Heart right ventricle (tissue), 16 donors: ENCODE measurements at regions not wholly inside any gene's neighbourhood (a gene's known extent, or its start where the extent isn't known, plus 50 kb on each side); places are given as distances from the start of the nearest gene placed in this dataset.

Experiments
- ATAC-seq, 8 donors: fragments of 200-7000 bp; cut with Tn5 transposase; one replicate each; pipeline ENCODE4 v1.9.1; 2020; ENCODE audit warnings: mild to moderate bottlenecking in 8 of 8, moderate library complexity in 8 of 8, moderate number of reproducible peaks in 1 of 8
- DNase-seq, 2 donors: peaks; one replicate each; pipeline ENCODE4 v3.0.0-alpha.2; 2020
- H3K27ac ChIP-seq, 10 donors: fragments of 200-600 bp; sonication (generic) in 2 of 10; one replicate each; pipeline versions ENCODE4 v1.5.0 to v1.8.0; 2020 to 2022; ENCODE audit warnings: mild to moderate bottlenecking in 3 of 10
- H3K27me3 ChIP-seq, 7 donors: fragments of 200-600 bp; one replicate each; pipeline ENCODE4 v1.8.0; 2021 to 2022; ENCODE audit warnings: mild to moderate bottlenecking in 2 of 7
- H3K36me3 ChIP-seq, 9 donors: fragments of 200-600 bp; sonication (generic) in 1 of 9; one replicate each; pipeline versions ENCODE4 v1.5.0 to v1.8.0; 2020 to 2022; ENCODE audit warnings: mild to moderate bottlenecking in 2 of 9
- H3K4me1 ChIP-seq, 9 donors: fragments of 200-600 bp; sonication (generic) in 1 of 9; one replicate each; pipeline versions ENCODE4 v1.5.0 to v1.8.0; 2020 to 2022; ENCODE audit warnings: mild to moderate bottlenecking in 4 of 9
- H3K4me3 ChIP-seq, 10 donors: fragments of 200-600 bp; sonication (generic) in 2 of 10; one replicate each; pipeline versions ENCODE4 v1.5.0 to v1.8.0; 2020 to 2022; ENCODE audit warnings: mild to moderate bottlenecking in 7 of 10, moderate library complexity in 2 of 10
- H3K9me3 ChIP-seq, 11 donors: fragments of 200-600 bp in 10 of 11; sonication (generic) in 2 of 11; one replicate each; pipeline versions ENCODE4 v1.5.0 to v1.8.0; 2013 to 2022; ENCODE audit warnings: mild to moderate bottlenecking in 2 of 11, control low read depth in 1 of 11, moderate library complexity in 1 of 11
- CTCF ChIP-seq, 9 donors: fragments of 200-600 bp; sonication (generic) in 2 of 9; IDR thresholded peaks; one replicate each; pipeline versions ENCODE4 v1.5.0 to v1.8.0; 2021 to 2022; ENCODE audit warnings: antibody characterized with exemption in 9 of 9, mild to moderate bottlenecking in 5 of 9, moderate library complexity in 1 of 9
- WGBS, 2 donors: extraction: QIAGEN DNeasy Blood & Tissue Kit; methylation state at CpG; one replicate each; pipeline ENCODE4 v1.1.7; 2013; ENCODE audit warnings: inconsistent platforms in 1 of 2; 5-methylcytosine and 5-hydroxymethylcytosine counted together
- intact Hi-C, 10 donors: fragments of 100-400 bp; cut with DNase I; formaldehyde crosslinking; loops; one replicate each; pipeline versions ENCODE4 v1.11.1 to v1.14.2; 2022
- donor health status: Arrhythmogenic right ventricular cardiomyopathy.
- donor health status: ischemic (EF 13 %, LVEDD 7.1; RV severe dilation, severe dysfunction).
- donor health status: healthy with polysubstance abuse.
- donor health status: DM: no; HTN: yes; CAD: no.
- donor health status: DM: no; HTN: no; CAD: no.
- donor health status: ischemic (EF 25% LVEDD 6.9; RV normal size, moderate dysfunction).
- donor health status: ischemic (EF 25% LVEDD 5.7; RV mildly dilated, moderate dysfunction).
- donor health status: healthy.
- donor health status: DM: yes; HTN: yes; CAD: no.
- donor health status: Ischemic cardiomyopathy.
- donor health status: ischemic (EF 35%, LVEDD 5.7; RV mildly dilated, moderate dysfunction).
- donor health status: nonischemic (EF 11% LVEDD 7.7; RV severe dilation, severe dysfunction).
- donor health status: DM: yes; HTN: yes; CAD: no.
- donor health status: PGD.
- donor health status: ischemic (EF 29% LVEDD 5.4; RV normal size, mild dysfunction).
- donor health status: nonischemic (EF 23%, LVEDD 6.1; RV moderate dilation, normal function).

GRCh38 chr5:118365718-118366117 is 622.6 kb downstream of the DTWD2 start:
- Histone ChIP-seq H3K4me3 (no peak overlapping the region), H3K4me1 (no peaks in the 10 kb centered on the region), H3K36me3 (no peaks in the 10 kb centered on the region), H3K9me3 (peaks cover 0 to 6% (median 0%) of the 10 kb centered on the region in 11 donors), H3K27me3 (no peaks in the 10 kb centered on the region), H3K27ac (no peak overlapping the region)
- DNase-seq (no peak), ATAC-seq (no peak)
- no peak for TF ChIP-seq CTCF (IDR thresholded peaks at IDR 0.05)
- intact Hi-C loops, result loop anchor here in 1 of 10 donors (5.0 kb wide), 1 partner anchor 773 kb away; no protein-coding TSS in a partner anchor
- WGBS, 2 donors, result 73 to 74% methylated on average over 4 of the region's 4 CpGs

- no peaks in the 10 kb centered on the region for H3K4me1 ChIP-seq
- intact Hi-C loops, result no loop called here
- H3K27ac ChIP-seq, result no peak overlapping the region
- DNase-seq (no peak), ATAC-seq (no peak)
- no peaks in the 10 kb centered on the region for H3K36me3 ChIP-seq
- no peaks in the 10 kb centered on the region for H3K27me3 ChIP-seq
- peaks cover 0 to 5% (median 0%) of the 10 kb centered on the region in 11 donors for H3K9me3 ChIP-seq
- TF ChIP-seq CTCF (IDR thresholded peaks at IDR 0.05), result no peak
- H3K4me3 ChIP-seq, result no peak overlapping the region
These were observed 633.5 kb downstream of the DTWD2 start for GRCh38 chr5:118354797-118355196.

- Histone ChIP-seq H3K4me1 (no peaks in the 10 kb centered on the region), H3K9me3 (peaks cover 0 to 5% (median 0%) of the 10 kb centered on the region in 11 donors), H3K4me3 (no peak overlapping the region), H3K27me3 (no peaks in the 10 kb centered on the region), H3K27ac (no peak overlapping the region), H3K36me3 (no peaks in the 10 kb centered on the region)
- DNase-seq, result no peak
- TF ChIP-seq CTCF (IDR thresholded peaks at IDR 0.05), result no peak
- intact Hi-C loops, result no loop called here
- no peak for ATAC-seq
These were observed 634.4 kb downstream of the DTWD2 start for GRCh38 chr5:118353970-118354369.

- ATAC-seq (no peak), DNase-seq (no peak)
- intact Hi-C loops, result no loop called here
- Histone ChIP-seq H3K27me3 (no peaks in the 10 kb centered on the region), H3K4me3 (no peak overlapping the region), H3K36me3 (no peaks in the 10 kb centered on the region), H3K27ac (no peak overlapping the region), H3K9me3 (no peaks in the 10 kb centered on the region), H3K4me1 (no peaks in the 10 kb centered on the region)
- no peak for TF ChIP-seq CTCF (IDR thresholded peaks at IDR 0.05)
These were observed 651.9 kb downstream of the DTWD2 start for GRCh38 chr5:118336468-118336867.

- Histone ChIP-seq H3K36me3 (no peaks in the 10 kb centered on the region), H3K27me3 (no peaks in the 10 kb centered on the region), H3K9me3 (peaks cover 0 to 12% (median 0%) of the 10 kb centered on the region in 11 donors), H3K4me3 (no peak overlapping the region), H3K27ac (no peak overlapping the region), H3K4me1 (no peaks in the 10 kb centered on the region)
- DNase-seq, result no peak
- intact Hi-C loops, result no loop called here
- no peak for ATAC-seq
- no peak for TF ChIP-seq CTCF (IDR thresholded peaks at IDR 0.05)
- WGBS, 2 donors, result 92 to 96% methylated on average over 3 of the region's 3 CpGs
These were observed 661.0 kb downstream of the DTWD2 start for GRCh38 chr5:118327389-118327788.
